ENCODE measurements at regions not wholly inside any gene's neighbourhood (a gene's known extent, or its start where the extent isn't known, plus 50 kb on each side); places are given as distances from the start of the nearest gene placed in this dataset.
"Not testable (repeated sequence)": the region's sequence is repeated elsewhere in the genome, so short reads cannot be mapped to it uniquely, and the experiment has no call there.

- DNase-seq, result peak; percentile 60
These were observed 53.1 kb upstream of the HMCN1 start for GRCh38 chr1:185681034-185681633.

- no peak for DNase-seq
These were observed 53.7 kb upstream of the HMCN1 start for GRCh38 chr1:185680453-185680852.

GRCh38 chr1:185679220-185679619, 55.0 kb upstream of the HMCN1 start:
- no peak for DNase-seq

DNA sequence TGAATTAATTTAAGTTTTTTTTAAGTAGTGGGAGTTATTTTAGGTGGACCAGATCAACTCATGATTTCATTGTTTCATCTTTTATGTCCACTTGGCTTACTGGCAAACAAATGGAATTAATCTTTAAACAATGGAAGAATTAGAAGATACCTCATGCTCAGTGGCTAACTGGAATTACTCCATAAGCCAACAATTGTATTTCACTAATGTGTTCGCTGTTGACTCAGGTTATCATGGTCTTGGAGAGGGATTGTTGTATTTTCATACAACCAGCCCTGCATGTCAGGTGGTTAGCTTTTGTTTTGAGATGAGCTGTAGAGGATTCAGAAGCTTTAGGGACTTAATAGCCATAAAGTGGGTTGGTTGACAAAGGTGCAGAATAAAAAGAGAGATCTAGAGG, 57.2 kb upstream of the HMCN1 start:
- no peak for DNase-seq

DNA sequence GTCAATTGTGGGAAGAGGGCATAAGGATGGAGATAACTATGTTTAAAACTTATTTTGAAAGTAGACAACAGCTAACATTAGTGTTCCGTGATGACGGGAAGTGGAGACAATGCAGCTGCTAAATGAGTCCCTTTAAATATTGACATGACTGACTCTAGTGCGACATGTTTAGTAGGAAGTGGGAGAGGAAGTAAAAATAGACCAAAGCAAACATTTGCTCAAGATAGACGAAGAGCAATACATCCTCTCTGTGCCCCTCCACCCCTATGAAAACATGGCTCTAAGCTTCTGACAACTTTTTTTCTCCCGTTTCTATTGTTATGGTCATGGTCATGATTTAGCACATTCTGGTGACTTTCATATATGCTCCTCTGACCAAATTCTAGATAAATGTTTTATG, 60.0 kb upstream of the HMCN1 start:
- no peak for DNase-seq

DNA sequence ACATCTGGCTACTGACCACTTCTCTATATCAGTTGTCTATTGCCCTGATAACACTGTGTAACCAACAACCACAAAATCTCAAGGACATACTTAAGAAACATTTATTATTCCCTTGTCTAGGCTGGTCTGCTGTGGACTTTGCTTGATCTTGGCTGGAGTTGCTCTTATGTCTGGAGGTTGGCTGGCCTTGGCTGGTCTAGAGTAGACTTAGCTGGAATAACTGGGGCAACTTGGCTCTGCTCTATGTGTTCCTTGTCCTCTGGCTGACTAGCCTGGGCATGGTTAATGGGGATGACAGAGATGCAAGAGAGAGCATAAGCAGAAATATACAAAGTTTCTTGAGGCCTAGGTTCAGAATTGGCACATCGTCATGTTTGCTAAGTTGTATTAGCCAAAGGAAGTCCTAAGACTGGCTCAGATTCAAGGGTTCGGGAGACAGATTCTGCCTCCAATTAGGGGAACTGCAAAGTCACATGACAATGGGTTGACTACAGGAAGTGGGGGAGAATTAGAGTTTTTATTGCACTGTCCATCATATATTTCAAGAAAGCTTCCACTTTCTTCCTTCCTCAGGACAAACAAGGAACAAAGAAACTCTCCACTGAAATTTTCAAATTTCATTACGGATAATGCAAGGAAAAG, 61.4 kb upstream of the HMCN1 start:
- no peak for DNase-seq

DNA sequence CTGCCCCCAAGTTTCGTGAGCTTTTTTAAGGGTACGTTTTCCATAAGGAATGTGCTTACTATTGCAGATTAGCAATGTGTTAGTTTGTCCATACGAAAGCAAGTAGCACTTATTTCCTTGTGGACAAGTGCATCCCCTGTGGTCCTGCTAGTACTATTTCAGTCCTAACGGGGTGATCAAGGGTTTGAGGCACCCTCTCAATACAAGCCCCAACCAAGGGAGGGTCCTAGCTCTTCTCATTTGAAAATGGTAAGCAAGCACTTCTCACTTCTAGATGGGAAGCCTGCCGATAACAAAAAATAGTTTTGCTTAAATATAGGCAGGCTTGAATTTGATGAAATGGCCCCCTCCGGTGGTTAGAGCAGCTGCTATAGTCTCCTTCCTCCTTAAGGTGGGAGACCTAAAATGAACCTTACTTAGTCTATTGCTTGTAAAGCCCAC, 64.0 kb upstream of the HMCN1 start:
- DNase-seq, result no peak

DNA sequence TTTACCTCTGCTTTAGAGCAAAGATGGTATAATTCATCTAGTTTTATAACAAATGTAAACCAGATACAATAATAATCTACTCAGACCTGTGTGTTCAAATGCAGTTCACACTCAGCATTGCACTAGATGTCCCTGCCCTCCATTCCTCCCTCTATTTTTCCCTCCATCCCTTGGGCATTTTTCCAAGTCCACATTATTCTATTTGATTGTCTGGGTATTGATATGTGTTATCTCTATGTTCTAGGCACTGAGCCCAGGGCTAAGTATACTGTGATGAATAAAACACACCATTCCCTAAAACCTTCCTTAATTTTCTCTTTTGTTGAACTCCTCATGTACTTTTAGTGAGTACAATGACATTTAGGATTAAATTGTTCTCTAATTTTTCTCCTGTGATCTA, 66.2 kb upstream of the HMCN1 start:
- no peak for DNase-seq

DNA sequence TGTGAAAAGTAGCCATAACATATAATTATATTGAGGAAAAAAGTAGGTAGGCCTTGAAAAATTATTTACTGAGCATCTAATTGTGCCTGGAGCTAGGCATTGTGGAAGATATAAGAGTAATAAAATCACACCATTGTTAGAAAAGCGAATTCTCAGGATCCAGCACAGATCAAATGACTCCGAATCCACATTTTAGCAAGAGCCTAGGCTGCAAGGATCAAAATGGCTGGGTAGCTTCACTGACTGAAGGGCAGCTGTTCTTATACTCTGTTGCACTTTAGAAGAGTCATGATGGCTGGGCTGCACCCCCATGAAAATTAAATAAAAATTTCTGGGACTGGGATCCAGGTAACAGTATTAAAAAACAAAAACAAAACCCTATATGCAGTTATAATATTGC, 67.6 kb upstream of the HMCN1 start:
- DNase-seq, result no peak

DNA sequence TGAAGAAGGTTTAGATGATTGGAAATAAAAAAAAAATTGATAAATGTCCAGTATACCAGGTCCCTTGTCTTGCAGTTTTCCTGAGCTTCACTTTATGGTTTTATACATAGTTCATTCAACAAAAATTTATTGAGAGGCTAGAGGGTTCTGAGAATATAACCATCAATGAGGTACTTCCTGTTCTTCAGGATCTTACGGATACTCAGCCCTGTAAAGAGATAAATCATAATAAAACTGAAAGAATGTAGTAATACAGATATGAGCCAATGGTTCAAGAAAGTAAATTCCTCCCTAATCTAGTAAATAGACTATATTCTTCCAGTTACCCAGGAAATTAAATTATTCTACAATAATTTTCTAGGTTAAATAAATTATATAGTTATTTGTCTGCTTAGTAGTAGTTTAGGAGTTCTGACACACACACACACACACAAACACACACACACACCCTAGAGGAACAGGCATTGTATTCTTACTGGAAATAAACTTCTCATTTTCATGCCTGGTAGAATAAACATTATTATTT, 70.4 kb upstream of the HMCN1 start:
- no peak for DNase-seq

DNA sequence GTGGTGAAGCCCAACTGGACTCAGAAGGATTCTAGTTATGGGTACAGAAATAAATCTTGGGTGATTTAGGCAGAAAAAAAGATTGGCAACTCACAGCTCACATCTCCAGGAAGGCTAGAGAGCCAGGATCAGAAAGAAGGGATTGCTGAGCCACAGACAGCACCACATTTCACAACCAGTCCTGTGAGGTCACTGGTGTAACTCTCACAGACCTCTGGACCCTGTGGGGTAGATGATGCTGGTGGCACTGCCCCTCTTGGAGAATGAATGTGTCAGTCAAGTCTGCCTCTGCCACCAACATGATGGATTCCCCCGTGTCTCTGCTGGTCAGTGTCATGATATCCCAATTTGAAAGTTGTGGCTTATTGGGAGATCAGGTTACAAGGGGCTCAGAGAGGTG, 70.9 kb upstream of the HMCN1 start:
- no peak for DNase-seq

DNA sequence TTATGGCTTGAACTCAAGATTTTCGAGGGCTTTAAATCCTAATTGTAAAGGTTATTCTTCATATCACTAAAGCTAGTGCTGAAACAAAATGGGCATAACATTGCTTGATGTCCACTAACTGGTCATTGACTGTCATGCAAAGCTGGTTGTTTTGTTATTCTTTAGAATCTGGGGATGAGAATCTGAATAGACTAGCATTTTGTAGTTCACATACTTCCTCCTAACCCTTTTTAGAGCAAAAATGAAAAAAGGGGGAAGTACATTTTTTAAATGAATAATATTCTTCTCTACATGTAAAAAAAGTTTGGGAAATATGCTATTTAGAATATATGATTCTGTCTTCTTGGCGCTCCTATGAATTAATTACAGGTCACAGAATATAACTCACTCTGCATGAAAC, 72.2 kb upstream of the HMCN1 start:
- no peak for DNase-seq

DNA sequence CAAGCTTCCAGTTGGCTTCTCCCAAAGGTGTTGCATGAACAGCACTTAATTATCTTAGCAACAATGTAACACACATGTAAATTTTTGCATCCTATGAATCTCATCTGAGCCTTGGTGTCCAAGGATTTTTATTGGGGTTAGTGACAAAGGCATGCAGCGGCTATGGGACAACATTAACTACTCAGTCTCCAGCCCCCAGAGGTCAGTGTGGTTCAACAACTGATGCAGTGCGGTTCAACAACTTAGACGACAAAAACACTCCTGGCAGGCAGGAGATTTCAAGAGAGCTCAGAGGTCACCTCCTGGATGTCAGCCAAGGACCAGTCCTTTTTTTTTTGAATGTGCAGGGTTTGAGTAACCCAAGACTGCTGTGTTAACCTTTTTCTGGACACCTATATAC, 77.5 kb upstream of the HMCN1 start:
- no peak for DNase-seq

GRCh38 chr1:185654952-185655314, 79.3 kb upstream of the HMCN1 start:
- DNase-seq, result no peak

GRCh38 chr1:185654199-185654951, 79.8 kb upstream of the HMCN1 start:
- DNase-seq, result no peak

- DNase-seq, result no peak
These were observed 80.6 kb upstream of the HMCN1 start for GRCh38 chr1:185653615-185654014.

- no peak for DNase-seq
These were observed 81.8 kb upstream of the HMCN1 start for GRCh38 chr1:185652348-185652747.

DNA sequence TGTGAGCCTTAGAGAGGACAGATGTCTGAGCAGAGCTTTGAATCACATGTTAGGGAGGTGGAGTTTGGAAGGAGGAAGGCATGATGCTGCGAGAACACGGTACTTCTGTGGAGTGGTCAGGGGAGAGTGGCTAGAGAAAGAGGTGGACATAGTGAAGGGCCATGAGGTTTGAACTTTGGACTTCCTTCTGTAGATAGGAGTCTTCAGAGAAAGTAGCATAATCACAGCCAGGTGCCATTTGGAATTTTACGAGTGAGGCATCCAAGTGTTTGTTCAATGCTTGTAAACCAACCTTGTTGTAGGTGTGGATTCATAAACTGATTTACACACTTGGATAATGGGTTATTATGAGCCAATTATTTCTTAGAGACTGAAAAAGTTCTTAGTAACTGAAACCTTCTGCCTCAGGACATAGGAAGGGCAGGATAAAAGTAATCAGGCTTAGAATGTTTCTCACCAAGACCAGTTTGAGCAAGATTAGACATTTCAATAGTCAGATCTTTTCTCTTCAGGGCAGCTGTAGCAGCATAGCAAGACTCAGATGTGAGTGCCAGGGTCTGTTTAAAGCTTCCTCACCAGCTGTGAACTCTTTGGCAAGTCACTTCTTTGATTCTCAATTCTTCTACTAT, 83.5 kb upstream of the HMCN1 start:
- DNase-seq, result no peak

GRCh38 chr1:185648858-185649589, 85.2 kb upstream of the HMCN1 start:
- no peak for DNase-seq

DNA sequence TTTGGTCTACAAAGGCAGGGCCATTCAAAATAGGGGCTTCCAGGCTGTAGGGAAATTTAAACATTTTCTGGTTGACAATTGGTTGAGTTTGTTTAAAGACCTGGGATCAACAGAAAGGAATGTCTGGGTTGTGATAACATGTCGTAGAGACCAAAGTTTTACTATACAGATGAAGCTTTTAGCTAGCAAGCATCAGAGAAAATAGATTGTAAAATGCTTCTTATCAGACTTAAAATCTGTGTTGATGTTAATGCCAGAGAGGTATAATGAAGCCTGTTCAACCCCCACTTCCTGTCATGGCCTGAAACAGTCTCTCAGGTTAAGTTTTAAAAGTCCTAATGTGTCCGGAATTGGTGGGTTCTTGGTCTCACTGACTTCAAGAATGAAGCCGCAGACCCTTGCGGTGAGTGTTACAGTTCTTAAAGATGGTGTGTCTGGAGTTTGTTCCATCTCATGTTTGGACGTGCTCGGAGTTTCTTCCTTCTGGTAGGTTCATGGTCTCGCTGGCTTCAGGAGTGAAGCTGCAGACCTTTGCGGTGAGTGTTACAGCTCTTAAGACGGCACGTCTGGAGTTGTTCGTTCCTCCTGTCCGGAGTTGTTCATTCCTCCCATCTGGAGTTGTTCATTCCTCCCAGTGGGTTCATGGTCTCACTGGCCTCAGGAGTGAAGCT, 86.5 kb upstream of the HMCN1 start:
- not testable (repeated sequence) for DNase-seq

DNA sequence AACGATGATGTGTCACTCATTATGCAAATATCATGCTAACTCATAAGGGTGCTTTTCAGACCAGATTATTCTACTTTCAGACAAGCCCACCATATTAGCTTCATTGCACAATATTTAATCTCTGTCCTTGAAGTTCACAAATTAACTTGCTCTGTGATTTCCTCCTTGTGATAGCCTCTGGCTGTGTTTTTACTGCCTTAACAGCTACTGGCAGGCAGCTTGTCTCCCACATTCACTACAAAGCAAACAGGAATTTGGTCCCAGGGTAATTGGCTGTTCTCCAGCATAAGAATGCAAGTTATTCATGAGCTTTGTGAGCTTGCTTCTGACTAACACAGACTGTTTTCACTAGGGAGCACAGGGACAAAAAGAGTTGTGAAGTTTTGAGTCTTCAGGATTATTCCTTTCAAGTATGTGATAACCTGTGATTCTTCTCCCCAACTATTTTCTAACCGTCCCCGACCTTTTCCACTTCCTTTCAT, 87.9 kb upstream of the HMCN1 start:
- no peak for DNase-seq

DNA sequence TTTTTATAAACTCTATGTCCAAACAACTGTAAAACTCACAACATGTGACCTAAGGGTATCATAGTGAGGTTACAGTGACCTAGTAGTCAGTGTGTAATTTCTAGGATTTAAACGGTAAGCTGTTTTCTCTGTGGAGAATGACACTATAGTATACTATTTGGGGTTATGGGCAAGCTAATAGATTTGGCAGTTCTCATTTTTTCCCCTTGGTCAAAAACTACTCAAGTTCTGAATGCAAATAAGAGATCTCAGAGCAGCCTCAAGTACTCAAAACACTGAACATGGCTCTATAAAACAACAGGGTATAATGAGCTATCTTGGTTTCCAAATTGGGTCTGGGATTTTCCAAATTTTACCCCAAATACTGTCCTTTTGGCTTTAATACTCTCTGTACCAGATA, 88.5 kb upstream of the HMCN1 start:
- no peak for DNase-seq
